SK-N-SH (cell line): ENCODE measurements at regions not wholly inside any gene's neighbourhood (a gene's known extent, or its start where the extent isn't known, plus 50 kb on each side); places are given as distances from the start of the nearest gene placed in this dataset.

Experiments
- EP300 ChIP-seq, 2 experiments: IDR thresholded peaks; 2 replicates each; pipeline versions ENCODE4 v1.4.0 to v1.6.1; 2012; ENCODE audit warnings: borderline replicate concordance in 1 of 2, low read depth in 1 of 2, low read length in 1 of 2
- TF ChIP-seq, protein P1 (sequence below): fragments of 200-600 bp; sonication (generic); IDR thresholded peaks from 2 replicates; pipeline ENCODE4 v1.6.1; 2017; ENCODE audit warnings: antibody characterized with exemption, mild to moderate bottlenecking, moderate library complexity
- TF ChIP-seq, protein P2 (sequence below): fragments of 150-350 bp; IDR thresholded peaks from 2 replicates; pipeline ENCODE4 v1.6.1; 2017; ENCODE audit warnings: antibody characterized with exemption, low read length, low read depth, borderline replicate concordance

DNA sequence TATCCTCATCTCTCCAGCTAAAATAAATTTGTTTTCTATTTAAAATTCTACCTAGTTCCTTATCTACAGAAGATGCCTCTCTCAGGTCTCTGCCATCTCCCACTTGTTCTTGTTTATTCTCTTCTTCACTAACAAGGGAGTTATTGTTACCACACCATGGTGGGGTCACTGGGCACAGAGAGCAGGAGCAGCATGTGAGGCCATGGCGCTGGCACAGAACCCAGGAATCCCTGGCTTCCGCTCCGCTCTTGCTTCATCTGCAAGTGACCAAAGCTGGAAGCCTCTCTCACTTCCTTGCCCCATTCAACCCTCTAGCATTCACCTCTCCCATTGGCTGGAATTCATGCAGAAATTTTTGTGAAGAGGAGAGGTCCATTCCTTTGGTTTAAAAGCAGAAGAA, 190.7 kb upstream of the NCAM1 start:
- no peak for TF ChIP-seq EP300 (IDR thresholded peaks at IDR 0.05; ENCODE audit: borderline replicate concordance in 1 of 2, low read depth in 1 of 2, low read length in 1 of 2)
- TF ChIP-seq, protein P1, sequence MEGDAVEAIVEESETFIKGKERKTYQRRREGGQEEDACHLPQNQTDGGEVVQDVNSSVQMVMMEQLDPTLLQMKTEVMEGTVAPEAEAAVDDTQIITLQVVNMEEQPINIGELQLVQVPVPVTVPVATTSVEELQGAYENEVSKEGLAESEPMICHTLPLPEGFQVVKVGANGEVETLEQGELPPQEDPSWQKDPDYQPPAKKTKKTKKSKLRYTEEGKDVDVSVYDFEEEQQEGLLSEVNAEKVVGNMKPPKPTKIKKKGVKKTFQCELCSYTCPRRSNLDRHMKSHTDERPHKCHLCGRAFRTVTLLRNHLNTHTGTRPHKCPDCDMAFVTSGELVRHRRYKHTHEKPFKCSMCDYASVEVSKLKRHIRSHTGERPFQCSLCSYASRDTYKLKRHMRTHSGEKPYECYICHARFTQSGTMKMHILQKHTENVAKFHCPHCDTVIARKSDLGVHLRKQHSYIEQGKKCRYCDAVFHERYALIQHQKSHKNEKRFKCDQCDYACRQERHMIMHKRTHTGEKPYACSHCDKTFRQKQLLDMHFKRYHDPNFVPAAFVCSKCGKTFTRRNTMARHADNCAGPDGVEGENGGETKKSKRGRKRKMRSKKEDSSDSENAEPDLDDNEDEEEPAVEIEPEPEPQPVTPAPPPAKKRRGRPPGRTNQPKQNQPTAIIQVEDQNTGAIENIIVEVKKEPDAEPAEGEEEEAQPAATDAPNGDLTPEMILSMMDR: no peak
- TF ChIP-seq, protein P2, sequence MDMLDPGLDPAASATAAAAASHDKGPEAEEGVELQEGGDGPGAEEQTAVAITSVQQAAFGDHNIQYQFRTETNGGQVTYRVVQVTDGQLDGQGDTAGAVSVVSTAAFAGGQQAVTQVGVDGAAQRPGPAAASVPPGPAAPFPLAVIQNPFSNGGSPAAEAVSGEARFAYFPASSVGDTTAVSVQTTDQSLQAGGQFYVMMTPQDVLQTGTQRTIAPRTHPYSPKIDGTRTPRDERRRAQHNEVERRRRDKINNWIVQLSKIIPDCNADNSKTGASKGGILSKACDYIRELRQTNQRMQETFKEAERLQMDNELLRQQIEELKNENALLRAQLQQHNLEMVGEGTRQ: no peak
